ENCODE measurements at regions not wholly inside any gene's neighbourhood (a gene's known extent, or its start where the extent isn't known, plus 50 kb on each side); places are given as distances from the start of the nearest gene placed in this dataset.

DNA sequence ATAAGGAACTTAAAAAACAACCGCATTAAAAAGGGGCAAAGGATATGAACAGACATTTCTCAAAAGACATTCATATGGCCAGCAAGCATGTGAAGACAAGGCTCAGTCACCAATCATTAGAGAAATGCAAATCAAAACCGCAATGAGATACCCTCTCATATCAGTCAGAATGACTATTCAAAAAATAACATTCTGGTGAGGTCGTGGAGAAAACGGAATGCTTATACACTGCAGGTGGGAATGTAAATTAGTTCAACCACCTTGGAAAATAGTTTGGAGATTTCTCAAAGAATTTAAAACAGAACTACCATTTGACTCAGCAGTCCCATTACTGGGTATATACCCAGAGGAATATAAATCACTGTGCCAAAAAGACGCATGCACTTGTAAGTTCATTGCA, 496.6 kb upstream of the SGO1 start:
- Histone ChIP-seq H2AFZ (ENCODE audit: control insufficient read depth, low read depth, low read length) (no peak overlapping the region), H3K27ac (ENCODE audit: control insufficient read depth, insufficient read depth) (no peak overlapping the region), H3K9ac (ENCODE audit: control insufficient read depth, insufficient read depth, low read length) (no peak overlapping the region), H3K79me2 (ENCODE audit: control insufficient read depth, insufficient read depth, low read length) (no peaks in the 10 kb centered on the region), H3K4me3 (no peak overlapping the region), H3K9me3 (replicated peaks; ENCODE audit: control insufficient read depth, insufficient read depth, low read length) (no peaks in the 10 kb centered on the region), H3K4me2 (ENCODE audit: control insufficient read depth, insufficient read depth) (no peak overlapping the region), H4K20me1 (ENCODE audit: control insufficient read depth, insufficient read depth) (no peaks in the 10 kb centered on the region), H3K36me3 (ENCODE audit: control insufficient read depth in 2 of 2, insufficient read depth in 2 of 2, low read length in 1 of 2) (no peaks in the 10 kb centered on the region), H3K27me3 (replicated peaks in 1 of 2; ENCODE audit: control insufficient read depth in 2 of 2, insufficient read depth in 2 of 2, low read length in 1 of 2) (no peaks in the 10 kb centered on the region), H3K4me1 (ENCODE audit: control insufficient read depth, insufficient read depth, low read length) (no peaks in the 10 kb centered on the region)
- no peak for DNase-seq (ENCODE audit: low read depth, low spot score)
- 13% methylated on average over 5 of the region's 5 CpGs for WGBS (ENCODE audit: insufficient coverage, insufficient replicate concordance, low lambda C conversion rate, missing lambda C conversion rate)
- in situ Hi-C loops (cut with MboI) (no loop called here), intact Hi-C loops (cut with micrococcal nuclease; ENCODE audit: unreplicated experiment) (no loop called here)
- no peak for ATAC-seq
- ChIA-PET RAD21 (ENCODE audit: unreplicated experiment) (no interaction called here), CTCF (no interaction called here), POLR2A (no interaction called here), SMC1A (ENCODE audit: uncharacterized antibody, unreplicated experiment) (no interaction called here)
- TF ChIP-seq PAX5 (IDR thresholded peaks at IDR 0.05; ENCODE audit: borderline replicate concordance, low read depth, low read length) = no peak
- TF ChIP-seq, protein P1, sequence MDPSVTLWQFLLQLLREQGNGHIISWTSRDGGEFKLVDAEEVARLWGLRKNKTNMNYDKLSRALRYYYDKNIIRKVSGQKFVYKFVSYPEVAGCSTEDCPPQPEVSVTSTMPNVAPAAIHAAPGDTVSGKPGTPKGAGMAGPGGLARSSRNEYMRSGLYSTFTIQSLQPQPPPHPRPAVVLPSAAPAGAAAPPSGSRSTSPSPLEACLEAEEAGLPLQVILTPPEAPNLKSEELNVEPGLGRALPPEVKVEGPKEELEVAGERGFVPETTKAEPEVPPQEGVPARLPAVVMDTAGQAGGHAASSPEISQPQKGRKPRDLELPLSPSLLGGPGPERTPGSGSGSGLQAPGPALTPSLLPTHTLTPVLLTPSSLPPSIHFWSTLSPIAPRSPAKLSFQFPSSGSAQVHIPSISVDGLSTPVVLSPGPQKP (IDR thresholded peaks at IDR 0.05; ENCODE audit: low read depth, low read length) = no peak
- TF ChIP-seq POLR2A (IDR thresholded peaks at IDR 0.05; ENCODE audit: low read depth, low read length) = no peak
- FAIRE-seq = no peak
- no TSS peak for BruUV-seq (replicated peaks)

DNA sequence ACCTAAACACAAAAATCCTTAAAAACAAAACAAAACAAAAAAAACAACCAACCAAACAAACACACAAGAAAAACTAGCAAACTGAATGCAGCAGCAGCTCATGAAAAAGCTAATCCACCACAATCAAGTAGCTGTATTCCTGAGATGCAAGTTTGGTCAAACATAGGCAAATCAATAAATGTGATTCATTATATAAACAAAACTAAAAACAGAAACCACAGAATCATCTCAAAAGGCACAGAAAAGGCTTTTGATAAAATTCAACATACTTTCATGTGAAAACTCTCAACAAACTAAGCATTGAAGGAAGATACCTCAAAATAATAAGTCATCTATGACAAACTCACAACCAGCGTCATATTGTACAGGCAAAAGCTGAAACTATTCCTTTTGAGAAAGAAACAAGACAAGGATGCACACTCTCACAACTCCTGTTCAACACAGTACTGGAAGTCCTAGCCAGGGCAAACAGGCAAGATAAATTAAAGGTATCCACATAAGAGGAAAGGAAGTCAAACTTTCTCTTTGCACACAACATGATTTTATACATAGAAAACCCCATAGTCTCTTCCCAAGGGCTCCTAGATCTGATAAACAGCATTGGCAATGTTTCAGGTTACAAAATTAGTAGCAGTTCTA, 495.1 kb upstream of the SGO1 start:
- FAIRE-seq = no peak
- WGBS (ENCODE audit: insufficient coverage, insufficient replicate concordance, low lambda C conversion rate, missing lambda C conversion rate) = 28% methylated on average over 1 of the region's 1 CpG
- RAD21 ChIA-PET (ENCODE audit: unreplicated experiment) = no interaction called here

More for the DNA sequence above, 495.1 kb upstream of the SGO1 start:
- Histone ChIP-seq H4K20me1 (ENCODE audit: control insufficient read depth, insufficient read depth) (no peaks in the 10 kb centered on the region), H3K79me2 (ENCODE audit: control insufficient read depth, insufficient read depth, low read length) (no peaks in the 10 kb centered on the region), H3K4me2 (ENCODE audit: control insufficient read depth, insufficient read depth) (no peak overlapping the region), H3K4me3 (no peak overlapping the region), H3K9ac (ENCODE audit: control insufficient read depth, insufficient read depth, low read length) (no peak overlapping the region), H2AFZ (ENCODE audit: control insufficient read depth, low read depth, low read length) (no peak overlapping the region), H3K36me3 (ENCODE audit: control insufficient read depth in 2 of 2, insufficient read depth in 2 of 2, low read length in 1 of 2) (no peaks in the 10 kb centered on the region), H3K4me1 (ENCODE audit: control insufficient read depth, insufficient read depth, low read length) (no peaks in the 10 kb centered on the region), H3K27me3 (replicated peaks in 1 of 2; ENCODE audit: control insufficient read depth in 2 of 2, insufficient read depth in 2 of 2, low read length in 1 of 2) (no peaks in the 10 kb centered on the region), H3K27ac (ENCODE audit: control insufficient read depth, insufficient read depth) (no peak overlapping the region), H3K9me3 (replicated peaks; ENCODE audit: control insufficient read depth, insufficient read depth, low read length) (no peaks in the 10 kb centered on the region)
- DNase-seq (ENCODE audit: low read depth, low spot score) (no peak), ATAC-seq (no peak)
- no TSS peak for BruUV-seq (replicated peaks)
- TF ChIP-seq PAX8 (IDR thresholded peaks at IDR 0.05) (no peak), NFIC (IDR thresholded peaks at IDR 0.05; ENCODE audit: low read depth, low read length) (no peak)
- ChIA-PET POLR2A (no interaction called here), CTCF (no interaction called here), SMC1A (ENCODE audit: uncharacterized antibody, unreplicated experiment) (no interaction called here)
- intact Hi-C loops (cut with micrococcal nuclease; ENCODE audit: unreplicated experiment) = no loop called here
- in situ Hi-C loops (cut with MboI) = no loop called here
